Brain microvascular endothelial cell (primary cell): ENCODE measurements at regions not wholly inside any gene's neighbourhood (a gene's known extent, or its start where the extent isn't known, plus 50 kb on each side); places are given as distances from the start of the nearest gene placed in this dataset.
"Not testable (repeated sequence)": the region's sequence is repeated elsewhere in the genome, so short reads cannot be mapped to it uniquely, and the experiment has no call there.

Source experiments
- DNase-seq: peaks from one replicate; pipeline ENCODE4 v3.0.0-alpha.2; 2020
- H3K27ac ChIP-seq: fragments of 250-450 bp; sonication (Bioruptor Pico); 2 replicates; pipeline ENCODE4 v1.5.1; 2020; ENCODE audit warnings: mild to moderate bottlenecking, moderate library complexity
- H3K27me3 ChIP-seq: fragments of 250-450 bp; sonication (Bioruptor Pico); replicated peaks from 2 replicates; pipeline ENCODE4 v1.5.1; 2020; ENCODE audit warnings: mild to moderate bottlenecking
- H3K36me3 ChIP-seq: fragments of 250-450 bp; sonication (Bioruptor Pico); replicated peaks from 2 replicates; pipeline ENCODE4 v1.5.1; 2020; ENCODE audit warnings: mild to moderate bottlenecking
- H3K4me3 ChIP-seq: 2 replicates; pipeline ENCODE4 v1.5.1; 2011; ENCODE audit warnings: low read depth, mild to moderate bottlenecking, control low read depth, low read length, moderate library complexity
- CTCF ChIP-seq: IDR thresholded peaks from 2 replicates; pipeline ENCODE4 v1.5.1; 2011; ENCODE audit warnings: low read depth, mild to moderate bottlenecking, moderate library complexity, low read length, control low read depth, inconsistent platforms; ENCODE audit errors: missing control alignments
- in situ Hi-C: cut with HindIII; loops from 2 replicates; pipeline ENCODE4 v1.10.0; 2017; ENCODE audit warnings: low sequenced_read_pairs, low pct_ligation_motif_present

DNA sequence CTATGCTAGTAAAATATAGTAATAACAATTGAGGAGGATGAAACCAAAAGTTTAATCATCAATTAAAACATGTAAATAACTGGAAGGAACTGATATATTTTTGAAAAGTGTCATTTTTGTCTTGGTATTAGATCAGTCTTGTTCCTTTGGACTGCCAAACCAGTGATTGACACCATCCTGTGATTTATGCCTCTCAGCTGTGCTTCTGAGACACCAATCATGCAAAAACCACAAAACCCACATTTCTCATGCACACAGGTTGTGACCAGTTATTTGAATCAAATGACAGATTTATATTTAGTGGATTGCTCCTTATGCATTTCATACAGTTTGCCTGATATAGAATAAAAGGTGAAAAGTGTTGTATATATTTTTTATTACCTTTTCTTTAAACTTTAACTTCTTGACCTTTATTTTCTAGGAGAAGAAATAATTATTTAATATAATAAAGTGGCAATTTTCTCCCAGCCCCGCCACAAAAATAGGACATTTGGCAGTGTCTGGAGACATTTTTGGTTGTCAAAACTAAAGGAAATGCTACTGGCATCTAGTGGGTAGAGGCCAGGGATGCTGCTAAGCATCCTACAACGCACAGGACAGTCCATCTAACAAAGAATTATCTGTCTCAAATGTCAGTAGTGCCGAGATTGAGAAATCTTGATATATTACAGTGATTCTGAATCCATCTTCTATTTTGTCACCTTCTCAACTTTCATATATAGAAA is 383.6 kb downstream of the BCKDHB start:
- Histone ChIP-seq H3K36me3 (no peaks in the 10 kb centered on the region), H3K27ac (no peak overlapping the region), H3K27me3 (no peaks in the 10 kb centered on the region), H3K4me3 (no peak overlapping the region)
- in situ Hi-C loops, result no loop called here
- no peak for DNase-seq
- no peak for TF ChIP-seq CTCF

GRCh38 chr6:80488190-80488589 is 381.7 kb downstream of the BCKDHB start:
- in situ Hi-C loops, result no loop called here
- no peak for TF ChIP-seq CTCF
- no peak for DNase-seq
- Histone ChIP-seq H3K27ac (no peak overlapping the region), H3K36me3 (no peaks in the 10 kb centered on the region), H3K4me3 (no peak overlapping the region), H3K27me3 (no peaks in the 10 kb centered on the region)

DNA sequence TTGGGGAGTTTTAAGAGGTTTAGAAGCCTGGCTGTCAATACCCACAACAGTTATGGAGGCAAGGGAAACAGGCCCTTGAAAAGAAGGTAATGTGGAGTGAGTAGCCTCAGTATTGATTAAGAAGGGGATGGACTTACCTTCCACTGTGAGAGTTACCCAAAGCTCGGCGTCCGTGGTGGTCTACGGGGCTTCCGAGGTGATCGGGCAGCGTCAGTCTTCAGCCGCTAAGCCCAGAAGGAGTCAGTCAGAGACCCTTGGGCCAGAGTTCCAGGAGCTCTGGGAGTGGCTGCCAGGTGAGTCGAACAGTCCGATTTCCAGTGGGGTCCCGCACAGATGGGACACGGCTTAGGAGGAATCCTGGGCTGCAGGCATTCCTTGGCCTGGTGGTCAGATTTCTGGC is 379.0 kb downstream of the BCKDHB start:
- H3K4me3 ChIP-seq, DNase-seq, H3K27me3 ChIP-seq, in situ Hi-C loops, H3K27ac ChIP-seq, H3K36me3 ChIP-seq: not testable (repeated sequence)

DNA sequence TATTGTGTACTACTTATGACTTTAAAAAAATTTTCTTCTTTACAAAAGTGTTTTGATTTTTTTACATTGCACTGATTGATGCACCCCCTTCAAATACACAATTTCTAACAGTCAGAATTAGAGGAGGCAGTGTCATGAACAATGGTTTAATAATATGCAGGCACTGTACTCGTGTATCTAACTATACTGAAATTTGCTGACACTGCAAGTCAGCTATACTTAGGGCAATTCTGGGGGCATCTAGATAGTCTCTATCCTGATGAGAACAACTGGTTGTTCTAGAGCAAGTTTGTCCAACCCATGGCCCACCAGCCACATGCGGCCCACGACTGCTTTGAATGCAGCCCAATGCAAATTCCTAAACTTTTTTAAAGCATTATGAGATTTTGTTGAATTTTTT is 375.6 kb downstream of the BCKDHB start:
- H3K36me3 ChIP-seq, result no peaks in the 10 kb centered on the region
- no peak overlapping the region for H3K4me3 ChIP-seq
- in situ Hi-C loops, result no loop called here
- no peak for DNase-seq
- TF ChIP-seq CTCF, result no peak
- H3K27ac ChIP-seq, result no peak overlapping the region
- no peaks in the 10 kb centered on the region for H3K27me3 ChIP-seq

DNA sequence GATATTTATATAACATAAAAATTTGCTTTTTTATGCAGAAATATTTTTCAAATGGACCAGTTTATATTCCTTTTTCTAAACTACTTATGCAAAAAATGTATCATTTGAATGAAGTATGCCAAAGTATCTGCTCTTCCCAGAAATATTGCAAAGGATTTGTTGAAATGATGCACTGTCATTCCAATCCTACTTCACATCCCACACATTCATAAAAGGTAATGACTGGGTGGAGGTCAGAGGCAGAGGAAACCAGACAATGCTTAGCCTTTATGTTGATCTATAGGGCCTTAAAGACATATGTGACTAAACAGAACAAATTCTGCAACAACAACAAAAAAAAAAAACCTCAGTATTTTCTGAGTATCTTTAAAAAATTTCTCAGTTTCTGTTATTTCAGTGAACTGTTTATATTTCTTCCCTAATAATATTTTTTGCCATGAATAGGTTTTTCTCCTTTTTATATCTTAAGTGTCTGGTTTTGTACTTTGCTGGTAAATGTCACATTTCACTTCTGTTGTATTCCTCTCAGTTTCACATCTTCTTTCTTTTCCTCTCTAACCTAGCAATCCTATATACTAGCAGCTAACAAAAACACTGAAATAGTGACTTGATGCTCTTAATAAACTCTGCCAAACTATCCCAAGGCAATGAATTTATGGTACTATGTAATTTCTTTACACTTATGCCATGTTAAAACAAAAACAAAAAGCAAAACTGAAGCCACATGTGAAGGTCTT is 374.1 kb downstream of the BCKDHB start:
- DNase-seq, result no peak
- no peak for TF ChIP-seq CTCF
- in situ Hi-C loops, result no loop called here
- Histone ChIP-seq H3K27me3 (no peaks in the 10 kb centered on the region), H3K4me3 (no peak overlapping the region), H3K36me3 (no peaks in the 10 kb centered on the region), H3K27ac (no peak overlapping the region)

DNA sequence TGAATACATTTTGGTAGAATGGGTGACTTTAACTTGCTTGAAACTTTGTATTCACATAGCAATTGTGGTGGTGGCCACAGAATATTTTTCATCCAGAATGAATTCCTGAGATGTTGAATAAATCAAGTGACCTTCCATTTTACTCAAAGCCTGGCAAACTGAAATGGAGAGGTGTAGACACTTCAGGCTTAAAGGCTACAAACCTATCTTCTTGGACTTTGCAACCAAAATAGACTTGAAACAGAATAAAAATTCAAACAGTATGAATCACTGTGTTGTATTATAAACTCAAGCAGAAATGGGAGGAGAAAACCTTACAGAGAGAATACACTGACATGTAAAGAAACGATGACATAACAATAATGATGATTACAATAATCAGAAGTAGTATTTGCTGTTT is 371.6 kb downstream of the BCKDHB start:
- no peak for TF ChIP-seq CTCF
- DNase-seq, result no peak
- in situ Hi-C loops, result no loop called here
- Histone ChIP-seq H3K36me3 (no peaks in the 10 kb centered on the region), H3K27me3 (no peaks in the 10 kb centered on the region), H3K4me3 (no peak overlapping the region), H3K27ac (no peak overlapping the region)
